Coronary artery (tissue), 2 donors: ENCODE measurements at regions not wholly inside any gene's neighbourhood (a gene's known extent, or its start where the extent isn't known, plus 50 kb on each side); places are given as distances from the start of the nearest gene placed in this dataset.

Source experiments
- DNase-seq: peaks from one replicate; pipeline ENCODE4 v3.0.0-alpha.2; 2017; ENCODE audit warnings: low spot score
- H3K27ac ChIP-seq, 2 donors: fragments of 200-600 bp; sonication (generic); one replicate each; pipeline ENCODE4 v1.5.1; 2016 to 2019
- H3K4me3 ChIP-seq: fragments of 200-600 bp; sonication (generic); 2 replicates; pipeline ENCODE4 v1.5.1; 2016; ENCODE audit warnings: mild to moderate bottlenecking, moderate library complexity
- TF ChIP-seq, protein P1 (sequence below): fragments of 200-600 bp; sonication (generic); IDR thresholded peaks from one replicate; pipeline ENCODE4 v1.5.1; 2019; ENCODE audit warnings: antibody characterized with exemption

DNA sequence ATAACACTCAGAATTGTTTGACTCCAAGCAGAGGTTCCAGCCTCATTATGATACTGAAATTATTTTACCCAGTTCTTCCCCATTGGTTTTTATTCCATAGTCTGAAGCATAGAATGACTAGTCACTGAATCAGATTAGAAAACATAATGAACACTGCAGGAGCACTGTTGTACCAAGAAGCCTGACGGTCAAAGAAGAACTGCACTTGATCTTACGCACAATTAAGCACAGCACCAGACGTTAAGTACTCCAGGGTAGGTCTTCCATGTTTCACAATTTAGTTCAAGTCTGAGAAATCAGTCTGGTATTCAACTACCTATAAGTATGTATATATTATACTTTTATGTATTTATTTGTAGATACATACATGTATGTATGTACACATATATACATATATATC, 973.5 kb upstream of the SPRY2 start:
- no peak overlapping the region for H3K4me3 ChIP-seq
- H3K27ac ChIP-seq = no peak overlapping the region
- TF ChIP-seq, protein P1, sequence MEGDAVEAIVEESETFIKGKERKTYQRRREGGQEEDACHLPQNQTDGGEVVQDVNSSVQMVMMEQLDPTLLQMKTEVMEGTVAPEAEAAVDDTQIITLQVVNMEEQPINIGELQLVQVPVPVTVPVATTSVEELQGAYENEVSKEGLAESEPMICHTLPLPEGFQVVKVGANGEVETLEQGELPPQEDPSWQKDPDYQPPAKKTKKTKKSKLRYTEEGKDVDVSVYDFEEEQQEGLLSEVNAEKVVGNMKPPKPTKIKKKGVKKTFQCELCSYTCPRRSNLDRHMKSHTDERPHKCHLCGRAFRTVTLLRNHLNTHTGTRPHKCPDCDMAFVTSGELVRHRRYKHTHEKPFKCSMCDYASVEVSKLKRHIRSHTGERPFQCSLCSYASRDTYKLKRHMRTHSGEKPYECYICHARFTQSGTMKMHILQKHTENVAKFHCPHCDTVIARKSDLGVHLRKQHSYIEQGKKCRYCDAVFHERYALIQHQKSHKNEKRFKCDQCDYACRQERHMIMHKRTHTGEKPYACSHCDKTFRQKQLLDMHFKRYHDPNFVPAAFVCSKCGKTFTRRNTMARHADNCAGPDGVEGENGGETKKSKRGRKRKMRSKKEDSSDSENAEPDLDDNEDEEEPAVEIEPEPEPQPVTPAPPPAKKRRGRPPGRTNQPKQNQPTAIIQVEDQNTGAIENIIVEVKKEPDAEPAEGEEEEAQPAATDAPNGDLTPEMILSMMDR = no peak
- DNase-seq = no peak

DNA sequence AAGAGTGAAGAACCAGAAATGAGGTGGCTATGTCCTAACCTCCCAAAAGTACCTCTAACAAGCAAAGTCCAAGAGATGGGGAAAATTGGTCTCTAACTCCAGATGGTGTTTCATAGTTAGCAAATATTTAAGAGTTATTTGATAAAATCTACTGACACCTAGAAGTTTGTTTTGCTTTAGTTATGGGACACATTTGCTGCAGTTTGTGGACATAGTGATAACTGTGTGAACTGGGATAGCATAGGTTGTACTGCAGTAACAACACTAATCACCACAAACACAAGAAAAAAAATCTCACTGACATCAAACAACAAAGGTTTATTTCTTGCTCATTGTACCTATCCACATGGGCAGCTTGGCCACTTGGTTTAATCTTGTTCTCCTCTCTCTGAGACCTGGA, 965.0 kb upstream of the SPRY2 start:
- no peak overlapping the region for H3K27ac ChIP-seq
- TF ChIP-seq, protein P1 = no peak
- H3K4me3 ChIP-seq = no peak overlapping the region
- DNase-seq = no peak

DNA sequence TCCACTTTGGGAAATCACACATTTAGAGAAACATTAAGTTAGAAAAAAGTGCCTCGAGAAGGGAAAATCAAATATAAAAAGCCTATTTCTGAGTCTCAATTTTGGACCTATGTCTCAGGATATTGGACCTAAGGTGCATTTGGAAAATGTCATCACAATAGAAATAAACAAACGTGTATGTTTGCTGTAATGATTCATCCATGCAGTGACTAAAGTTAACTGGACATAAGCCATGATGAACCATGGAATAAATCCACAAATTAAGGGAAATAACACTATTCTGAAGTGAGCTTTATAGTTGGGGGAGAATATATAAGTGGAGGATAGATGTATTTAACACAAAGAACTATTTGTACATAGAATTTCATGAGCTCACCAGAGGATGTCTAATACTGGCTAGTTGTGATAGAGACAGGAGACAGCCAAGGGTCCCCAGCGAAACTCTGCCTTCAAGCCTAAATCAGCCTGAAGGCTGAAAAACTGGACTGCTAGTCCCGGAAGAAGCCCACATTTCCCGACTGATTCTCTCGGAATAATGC, 963.3 kb upstream of the SPRY2 start:
- H3K27ac ChIP-seq = no peak overlapping the region
- no peak overlapping the region for H3K4me3 ChIP-seq
- no peak for DNase-seq
- TF ChIP-seq, protein P1 = no peak

DNA sequence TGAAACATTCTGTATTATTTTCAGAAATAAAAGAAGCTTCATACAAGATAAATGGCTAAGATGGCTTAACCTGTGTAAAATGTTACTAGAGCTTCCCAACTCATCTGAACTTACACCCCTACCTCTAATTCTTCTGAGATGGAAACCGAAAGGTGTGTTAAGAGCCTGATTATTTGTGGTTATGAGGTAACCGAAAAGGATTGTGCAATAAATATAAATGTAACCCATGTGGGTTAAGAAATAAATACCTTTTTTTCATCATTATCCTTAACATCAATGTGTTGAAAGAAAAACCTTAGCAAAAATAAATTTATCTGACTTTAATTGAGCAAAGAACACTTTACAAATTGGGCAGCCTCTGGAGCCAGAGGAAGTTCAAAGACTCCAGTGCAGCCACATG, 961.8 kb upstream of the SPRY2 start:
- Histone ChIP-seq H3K4me3 (no peak overlapping the region), H3K27ac (no peak overlapping the region)
- TF ChIP-seq, protein P1 = no peak
- no peak for DNase-seq

DNA sequence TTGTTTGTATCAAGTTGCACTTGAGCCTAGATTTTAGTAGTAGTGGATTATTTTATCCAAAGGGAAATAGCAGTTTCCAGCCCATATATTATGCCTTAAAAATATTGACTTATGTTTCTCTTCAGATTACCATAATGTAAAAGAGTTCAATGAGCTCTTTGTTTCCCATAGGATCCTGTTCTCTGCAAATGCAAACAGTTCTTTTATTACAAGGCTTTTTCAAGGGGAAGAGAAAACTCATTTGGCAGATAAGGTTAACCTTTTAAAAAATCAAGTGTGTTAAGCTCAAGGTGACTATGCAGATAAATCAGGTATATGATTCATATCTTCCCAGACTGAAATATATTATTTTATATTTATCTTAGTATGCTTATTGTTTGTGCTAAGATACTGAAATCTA, 961.2 kb upstream of the SPRY2 start:
- TF ChIP-seq, protein P1 = no peak
- no peak for DNase-seq
- Histone ChIP-seq H3K27ac (no peak overlapping the region), H3K4me3 (no peak overlapping the region)

DNA sequence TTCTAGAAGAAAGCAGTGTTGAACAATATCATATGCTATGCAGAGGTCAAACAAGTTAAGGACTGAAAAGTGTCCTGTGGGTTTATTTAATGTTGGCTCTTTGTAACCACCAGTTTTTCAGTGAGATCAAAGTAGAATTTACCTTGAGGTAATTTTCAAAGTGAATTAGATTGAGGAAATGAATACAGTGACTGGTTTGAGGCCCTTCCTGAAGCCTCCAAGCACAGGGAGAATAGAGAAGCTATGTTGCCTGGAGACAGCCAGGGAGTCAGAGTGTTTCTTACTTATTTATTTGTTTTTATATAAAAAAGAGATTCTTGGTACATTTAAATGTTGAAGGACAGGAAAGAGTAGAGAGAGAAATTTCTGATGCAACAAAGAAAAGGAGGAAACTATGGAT, 954.3 kb upstream of the SPRY2 start:
- no peak for DNase-seq
- H3K27ac ChIP-seq = no peak overlapping the region
- TF ChIP-seq, protein P1 = no peak
- no peak overlapping the region for H3K4me3 ChIP-seq

DNA sequence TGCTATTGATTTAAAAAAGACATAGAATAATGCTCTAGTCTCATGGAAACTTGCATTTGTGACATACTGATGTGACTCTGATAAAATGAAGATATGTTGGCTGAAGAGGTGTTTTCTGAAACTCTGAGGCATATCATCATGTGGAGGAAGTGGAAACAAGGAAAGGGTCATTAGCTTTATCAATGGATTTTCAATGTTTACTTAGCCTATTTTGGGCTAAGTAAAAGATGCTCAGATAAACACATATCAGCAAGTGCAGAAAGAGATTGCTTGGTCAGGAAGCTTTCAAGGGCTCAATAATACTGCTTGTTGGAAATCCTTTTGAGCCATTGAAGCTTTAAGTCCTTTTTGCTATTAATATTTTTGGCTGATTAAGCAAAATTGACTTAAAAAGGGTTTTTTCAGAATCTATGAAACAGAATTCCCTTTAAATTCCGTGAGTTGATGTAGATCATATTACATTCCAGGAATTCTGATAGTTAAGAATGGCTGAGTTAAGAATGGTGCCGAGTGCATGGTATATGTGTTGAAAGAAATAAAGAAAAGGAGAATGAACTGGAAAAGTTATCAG, 952.8 kb upstream of the SPRY2 start:
- Histone ChIP-seq H3K27ac (no peak overlapping the region), H3K4me3 (no peak overlapping the region)
- TF ChIP-seq, protein P1 = no peak
- no peak for DNase-seq
